Cardiac fibroblast (primary cell): ENCODE measurements at regions not wholly inside any gene's neighbourhood (a gene's known extent, or its start where the extent isn't known, plus 50 kb on each side); places are given as distances from the start of the nearest gene placed in this dataset.

Experiments
- DNase-seq, 2 donors: peaks; one replicate each; pipeline versions ENCODE4 v3.0.0 to v3.0.0-alpha.2; 2010; ENCODE audit warnings: low read depth in 2 of 2
- H3K4me3 ChIP-seq, 2 donors: replicated peaks in 1 of 2; 1 replicate in 1 of 2; 2 replicates in 1 of 2; pipeline ENCODE4 v1.5.1; 2011; ENCODE audit warnings: low read depth in 2 of 2, low read length in 2 of 2, mild to moderate bottlenecking in 2 of 2, moderate library complexity in 1 of 2
- CTCF ChIP-seq: IDR thresholded peaks from one replicate; pipeline ENCODE4 v1.5.1; 2011; ENCODE audit warnings: low read depth, mild to moderate bottlenecking, low read length, inconsistent platforms

GRCh38 chr10:105535478-105535877 lies 894.4 kb downstream of the SORCS3 start:
- no peak for DNase-seq
- no peak overlapping the region for H3K4me3 ChIP-seq
- TF ChIP-seq CTCF = no peak

GRCh38 chr10:105534086-105534485 lies 893.0 kb downstream of the SORCS3 start:
- H3K4me3 ChIP-seq = no peak overlapping the region
- no peak for DNase-seq
- no peak for TF ChIP-seq CTCF

- H3K4me3 ChIP-seq = no peak overlapping the region
- no peak for DNase-seq
- TF ChIP-seq CTCF = no peak
Measured at GRCh38 chr10:105516511-105516910, 875.4 kb downstream of the SORCS3 start.

- H3K4me3 ChIP-seq = no peak overlapping the region
- no peak for TF ChIP-seq CTCF
- no peak for DNase-seq
Measured at GRCh38 chr10:105514106-105514505, 873.0 kb downstream of the SORCS3 start.

GRCh38 chr10:105509517-105509916 lies 868.4 kb downstream of the SORCS3 start:
- H3K4me3 ChIP-seq = no peak overlapping the region
- TF ChIP-seq CTCF = no peak

GRCh38 chr10:105506262-105506661 lies 865.2 kb downstream of the SORCS3 start:
- DNase-seq = no peak
- H3K4me3 ChIP-seq = no peak overlapping the region
- no peak for TF ChIP-seq CTCF

More at GRCh38 chr10:105509517-105509916, 868.4 kb downstream of the SORCS3 start:
- no peak for DNase-seq

GRCh38 chr10:105503714-105504113 lies 862.6 kb downstream of the SORCS3 start:
- no peak overlapping the region for H3K4me3 ChIP-seq
- DNase-seq = no peak
- TF ChIP-seq CTCF = no peak
